SK-N-SH (cell line): ENCODE measurements at regions not wholly inside any gene's neighbourhood (a gene's known extent, or its start where the extent isn't known, plus 50 kb on each side); places are given as distances from the start of the nearest gene placed in this dataset.

Source experiments
- CTCF ChIP-seq: fragments of 200-600 bp; sonication (generic); IDR thresholded peaks from 2 replicates; pipeline ENCODE4 v1.6.1; 2017; ENCODE audit warnings: antibody characterized with exemption, mild to moderate bottlenecking, moderate library complexity
- EZH2phosphoT487 ChIP-seq: fragments of 200-600 bp; sonication (generic); IDR thresholded peaks from 2 replicates; pipeline ENCODE4 v1.6.1; 2017; ENCODE audit warnings: low read depth, mixed run types, mild to moderate bottlenecking, antibody characterized with exemption, moderate library complexity, borderline replicate concordance
- GABPA ChIP-seq: IDR thresholded peaks from 2 replicates; pipeline ENCODE4 v1.4.0; 2012; ENCODE audit warnings: low read depth, mild to moderate bottlenecking
- REST ChIP-seq: IDR thresholded peaks from 2 replicates; pipeline ENCODE4 v1.6.1; 2012; ENCODE audit warnings: mild to moderate bottlenecking, low read depth, low read length, moderate library complexity
- RXRA ChIP-seq: IDR thresholded peaks from 2 replicates; pipeline ENCODE4 v1.4.0; 2012; ENCODE audit warnings: low read depth, mild to moderate bottlenecking, borderline replicate concordance
- ZBTB33 ChIP-seq: IDR thresholded peaks from 2 replicates; pipeline ENCODE4 v1.4.0; 2012; ENCODE audit warnings: low read depth, borderline replicate concordance

GRCh38 chr5:143665866-143666265, 146.1 kb upstream of the HMHB1 start:
- TF ChIP-seq REST (no peak), CTCF (no peak), EZH2phosphoT487 (no peak), RXRA (no peak), ZBTB33 (no peak), GABPA (no peak)
